Liver (tissue), 8 donors: ENCODE measurements at regions not wholly inside any gene's neighbourhood (a gene's known extent, or its start where the extent isn't known, plus 50 kb on each side); places are given as distances from the start of the nearest gene placed in this dataset.

Experiments used
- DNase-seq: peaks from one replicate; pipeline ENCODE4 v3.0.0-alpha.2; 2017; ENCODE audit warnings: low spot score
- H3K27ac ChIP-seq, 2 donors: one replicate each; pipeline ENCODE4 v1.7.0; 2013; ENCODE audit warnings: inconsistent platforms in 2 of 2, low read length in 2 of 2, control low read depth in 1 of 2, low read depth in 1 of 2, mild to moderate bottlenecking in 1 of 2
- H3K27me3 ChIP-seq, 4 donors: one replicate each; pipeline versions ENCODE4 v1.6.1 to v1.7.0; 2013; ENCODE audit warnings: low read length in 3 of 4, inconsistent platforms in 1 of 4, mild to moderate bottlenecking in 1 of 4, moderate library complexity in 1 of 4; ENCODE audit not compliant: control insufficient read depth in 4 of 4, insufficient read depth in 4 of 4
- H3K36me3 ChIP-seq, 4 donors: one replicate each; pipeline versions ENCODE4 v1.6.1 to v1.7.0; 2013; ENCODE audit warnings: low read length in 3 of 4, mild to moderate bottlenecking in 3 of 4, low read depth in 1 of 4, moderate library complexity in 1 of 4; ENCODE audit not compliant: control insufficient read depth in 4 of 4, insufficient read depth in 3 of 4
- H3K4me1 ChIP-seq, 4 donors: one replicate each; pipeline versions ENCODE4 v1.6.1 to v1.7.0; 2013; ENCODE audit warnings: low read length in 3 of 4, mild to moderate bottlenecking in 3 of 4, moderate library complexity in 1 of 4; ENCODE audit not compliant: control insufficient read depth in 4 of 4, insufficient read depth in 4 of 4
- H3K4me3 ChIP-seq, 3 donors: one replicate each; pipeline versions ENCODE4 v1.6.1 to v1.7.0; 2013; ENCODE audit warnings: low read length in 3 of 3, control low read depth in 1 of 3, low read depth in 1 of 3, mild to moderate bottlenecking in 1 of 3
- H3K9ac ChIP-seq, 2 donors: one replicate each; pipeline ENCODE4 v1.7.0; 2013; ENCODE audit warnings: low read length in 2 of 2, mild to moderate bottlenecking in 2 of 2, moderate library complexity in 2 of 2, control low read depth in 1 of 2, low read depth in 1 of 2
- H3K9me3 ChIP-seq, 4 donors: one replicate each; pipeline versions ENCODE4 v1.6.1 to v1.7.0; 2013; ENCODE audit warnings: low read length in 3 of 4; ENCODE audit not compliant: control insufficient read depth in 4 of 4
- EGR1 ChIP-seq, 2 donors: IDR thresholded peaks; 2 replicates each; pipeline ENCODE4 v1.6.1; 2016 to 2018; ENCODE audit warnings: antibody characterized with exemption in 2 of 2, low read depth in 2 of 2
- FOXA2 ChIP-seq: IDR thresholded peaks from 2 replicates; pipeline ENCODE4 v1.6.1; 2016; ENCODE audit warnings: antibody characterized with exemption
- GABPA ChIP-seq, 2 donors: IDR thresholded peaks in 1 of 2; conservative IDR thresholded peaks in 1 of 2; 2 replicates each; pipeline ENCODE4 v1.6.1; 2016; ENCODE audit warnings: antibody characterized with exemption in 2 of 2, mild to moderate bottlenecking in 1 of 2, moderate library complexity in 1 of 2
- HNF4A ChIP-seq, 2 donors: conservative IDR thresholded peaks; 2 replicates each; pipeline ENCODE4 v1.6.1; 2016; ENCODE audit warnings: antibody characterized with exemption in 2 of 2, mild to moderate bottlenecking in 2 of 2
- HNF4G ChIP-seq: IDR thresholded peaks from 2 replicates; pipeline ENCODE4 v1.6.1; 2016; ENCODE audit warnings: antibody characterized with exemption
- JUND ChIP-seq, 2 donors: IDR thresholded peaks; 2 replicates each; pipeline ENCODE4 v1.6.1; 2016; ENCODE audit warnings: antibody characterized with exemption in 2 of 2
- RAD21 ChIP-seq, 2 donors: IDR thresholded peaks; 2 replicates each; pipeline ENCODE4 v1.6.1; 2016; ENCODE audit warnings: antibody characterized with exemption in 2 of 2, mild to moderate bottlenecking in 2 of 2
- RXRA ChIP-seq, 2 donors: IDR thresholded peaks; 2 replicates each; pipeline ENCODE4 v1.6.1; 2017 to 2018; ENCODE audit warnings: antibody characterized with exemption in 2 of 2, mild to moderate bottlenecking in 1 of 2
- SP1 ChIP-seq: IDR thresholded peaks from 2 replicates; pipeline ENCODE4 v1.6.1; 2018; ENCODE audit warnings: antibody characterized with exemption, mild to moderate bottlenecking
- TAF1 ChIP-seq: conservative IDR thresholded peaks from 2 replicates; pipeline ENCODE4 v1.6.1; 2016; ENCODE audit warnings: antibody characterized with exemption, mild to moderate bottlenecking
- YY1 ChIP-seq: IDR thresholded peaks from 2 replicates; pipeline ENCODE4 v1.6.1; 2016; ENCODE audit warnings: antibody characterized with exemption, mild to moderate bottlenecking
- WGBS: extraction: QIAGEN DNeasy Blood & Tissue Kit; methylation state at CpG from one replicate; pipeline ENCODE4 v1.1.7; 2013; 5-methylcytosine and 5-hydroxymethylcytosine counted together
- TF ChIP-seq, protein P1 (sequence below): IDR thresholded peaks from 2 replicates; pipeline ENCODE4 v1.6.1; 2016; ENCODE audit warnings: antibody characterized with exemption, mild to moderate bottlenecking
- TF ChIP-seq, protein P2 (sequence below): IDR thresholded peaks from 2 replicates; pipeline ENCODE4 v1.6.1; 2016; ENCODE audit warnings: antibody characterized with exemption
- TF ChIP-seq, protein P3 (sequence below): fragments of 150-350 bp; IDR thresholded peaks from 2 replicates; pipeline ENCODE4 v1.5.1; 2017; ENCODE audit warnings: improper control_type of control experiment, low read depth, low read length; ENCODE audit not compliant: missing input control
- TF ChIP-seq, protein P4 (sequence below): IDR thresholded peaks from 2 replicates; pipeline ENCODE4 v1.6.1; 2016; ENCODE audit warnings: antibody characterized with exemption
- TF ChIP-seq, protein P5 (sequence below): IDR thresholded peaks from 2 replicates; pipeline ENCODE4 v1.6.1; 2016; ENCODE audit warnings: antibody characterized with exemption
- donor health status: healthy.
- donor health status: healthy.
- donor health status: healthy.
- donor health status: healthy.
- donor health status: healthy.

DNA sequence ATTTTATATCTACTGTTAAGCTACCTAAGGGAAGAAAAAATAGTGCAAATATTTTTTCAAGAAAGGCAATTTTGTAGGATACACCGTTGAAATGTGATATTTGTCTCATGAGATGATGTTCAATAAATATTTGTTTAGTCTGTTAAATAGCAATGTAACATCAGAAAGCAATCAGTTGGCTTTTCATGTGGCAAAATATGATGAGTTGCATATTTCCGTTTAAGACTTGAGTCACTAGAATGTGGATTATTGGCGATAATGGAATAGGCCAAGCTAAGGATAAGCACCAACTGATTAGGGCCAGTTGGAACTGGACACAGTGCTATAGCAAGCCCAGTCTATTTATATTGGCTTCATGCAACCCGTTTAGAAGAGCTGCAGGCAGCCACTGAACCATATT, 250.4 kb upstream of the SLC16A7 start:
- Histone ChIP-seq H3K4me3 (no peak overlapping the region), H3K27ac (no peak overlapping the region), H3K9ac (no peak overlapping the region), H3K4me1 (no peaks in the 10 kb centered on the region), H3K27me3 (no peaks in the 10 kb centered on the region), H3K36me3 (no peaks in the 10 kb centered on the region), H3K9me3 (no peaks in the 10 kb centered on the region)
- no peak for DNase-seq
- TF ChIP-seq GABPA (IDR thresholded peaks at IDR 0.05 in 1 of 2, conservative IDR thresholded peaks at IDR 0.05 in 1 of 2): no peak
- TF ChIP-seq, protein P1, sequence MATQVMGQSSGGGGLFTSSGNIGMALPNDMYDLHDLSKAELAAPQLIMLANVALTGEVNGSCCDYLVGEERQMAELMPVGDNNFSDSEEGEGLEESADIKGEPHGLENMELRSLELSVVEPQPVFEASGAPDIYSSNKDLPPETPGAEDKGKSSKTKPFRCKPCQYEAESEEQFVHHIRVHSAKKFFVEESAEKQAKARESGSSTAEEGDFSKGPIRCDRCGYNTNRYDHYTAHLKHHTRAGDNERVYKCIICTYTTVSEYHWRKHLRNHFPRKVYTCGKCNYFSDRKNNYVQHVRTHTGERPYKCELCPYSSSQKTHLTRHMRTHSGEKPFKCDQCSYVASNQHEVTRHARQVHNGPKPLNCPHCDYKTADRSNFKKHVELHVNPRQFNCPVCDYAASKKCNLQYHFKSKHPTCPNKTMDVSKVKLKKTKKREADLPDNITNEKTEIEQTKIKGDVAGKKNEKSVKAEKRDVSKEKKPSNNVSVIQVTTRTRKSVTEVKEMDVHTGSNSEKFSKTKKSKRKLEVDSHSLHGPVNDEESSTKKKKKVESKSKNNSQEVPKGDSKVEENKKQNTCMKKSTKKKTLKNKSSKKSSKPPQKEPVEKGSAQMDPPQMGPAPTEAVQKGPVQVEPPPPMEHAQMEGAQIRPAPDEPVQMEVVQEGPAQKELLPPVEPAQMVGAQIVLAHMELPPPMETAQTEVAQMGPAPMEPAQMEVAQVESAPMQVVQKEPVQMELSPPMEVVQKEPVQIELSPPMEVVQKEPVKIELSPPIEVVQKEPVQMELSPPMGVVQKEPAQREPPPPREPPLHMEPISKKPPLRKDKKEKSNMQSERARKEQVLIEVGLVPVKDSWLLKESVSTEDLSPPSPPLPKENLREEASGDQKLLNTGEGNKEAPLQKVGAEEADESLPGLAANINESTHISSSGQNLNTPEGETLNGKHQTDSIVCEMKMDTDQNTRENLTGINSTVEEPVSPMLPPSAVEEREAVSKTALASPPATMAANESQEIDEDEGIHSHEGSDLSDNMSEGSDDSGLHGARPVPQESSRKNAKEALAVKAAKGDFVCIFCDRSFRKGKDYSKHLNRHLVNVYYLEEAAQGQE: no peak
- no peak for TF ChIP-seq RAD21 (IDR thresholded peaks at IDR 0.05)
- TF ChIP-seq, protein P2, sequence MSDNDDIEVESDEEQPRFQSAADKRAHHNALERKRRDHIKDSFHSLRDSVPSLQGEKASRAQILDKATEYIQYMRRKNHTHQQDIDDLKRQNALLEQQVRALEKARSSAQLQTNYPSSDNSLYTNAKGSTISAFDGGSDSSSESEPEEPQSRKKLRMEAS: no peak
- no peak for TF ChIP-seq YY1
- no peak for TF ChIP-seq SP1
- no peak for TF ChIP-seq HNF4A (conservative IDR thresholded peaks at IDR 0.05)
- no peak for TF ChIP-seq JUND (IDR thresholded peaks at IDR 0.05)
- TF ChIP-seq, protein P3, sequence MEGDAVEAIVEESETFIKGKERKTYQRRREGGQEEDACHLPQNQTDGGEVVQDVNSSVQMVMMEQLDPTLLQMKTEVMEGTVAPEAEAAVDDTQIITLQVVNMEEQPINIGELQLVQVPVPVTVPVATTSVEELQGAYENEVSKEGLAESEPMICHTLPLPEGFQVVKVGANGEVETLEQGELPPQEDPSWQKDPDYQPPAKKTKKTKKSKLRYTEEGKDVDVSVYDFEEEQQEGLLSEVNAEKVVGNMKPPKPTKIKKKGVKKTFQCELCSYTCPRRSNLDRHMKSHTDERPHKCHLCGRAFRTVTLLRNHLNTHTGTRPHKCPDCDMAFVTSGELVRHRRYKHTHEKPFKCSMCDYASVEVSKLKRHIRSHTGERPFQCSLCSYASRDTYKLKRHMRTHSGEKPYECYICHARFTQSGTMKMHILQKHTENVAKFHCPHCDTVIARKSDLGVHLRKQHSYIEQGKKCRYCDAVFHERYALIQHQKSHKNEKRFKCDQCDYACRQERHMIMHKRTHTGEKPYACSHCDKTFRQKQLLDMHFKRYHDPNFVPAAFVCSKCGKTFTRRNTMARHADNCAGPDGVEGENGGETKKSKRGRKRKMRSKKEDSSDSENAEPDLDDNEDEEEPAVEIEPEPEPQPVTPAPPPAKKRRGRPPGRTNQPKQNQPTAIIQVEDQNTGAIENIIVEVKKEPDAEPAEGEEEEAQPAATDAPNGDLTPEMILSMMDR: no peak
- no peak for TF ChIP-seq RXRA (IDR thresholded peaks at IDR 0.05)
- no peak for TF ChIP-seq TAF1
- TF ChIP-seq HNF4G: no peak
- TF ChIP-seq, protein P4, sequence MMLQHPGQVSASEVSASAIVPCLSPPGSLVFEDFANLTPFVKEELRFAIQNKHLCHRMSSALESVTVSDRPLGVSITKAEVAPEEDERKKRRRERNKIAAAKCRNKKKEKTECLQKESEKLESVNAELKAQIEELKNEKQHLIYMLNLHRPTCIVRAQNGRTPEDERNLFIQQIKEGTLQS: no peak
- WGBS: 74% methylated on average over 4 of the region's 4 CpGs

DNA sequence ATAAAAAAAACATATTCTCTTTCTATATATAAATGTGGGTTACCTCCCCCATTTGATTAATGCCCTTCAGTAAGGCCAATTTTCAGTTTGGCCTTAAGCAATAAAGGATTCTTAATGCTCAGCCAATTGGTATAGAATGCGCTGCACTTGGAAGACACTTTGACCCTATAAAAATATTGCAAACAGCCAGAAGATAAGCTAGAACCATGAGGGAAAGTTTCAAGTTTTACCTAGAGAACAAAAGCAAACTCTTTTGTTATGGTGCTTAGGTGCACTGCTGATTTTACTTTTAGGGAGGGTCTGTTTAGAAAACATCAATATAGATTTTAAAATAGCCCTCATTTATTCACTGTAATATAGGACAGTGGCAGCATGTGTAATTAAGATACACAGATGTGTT, 251.6 kb upstream of the SLC16A7 start:
- no peaks in the 10 kb centered on the region for H3K36me3 ChIP-seq
- 0% methylated on average over 1 of the region's 1 CpG for WGBS
- H3K9ac ChIP-seq: no peak overlapping the region
- H3K27me3 ChIP-seq: no peaks in the 10 kb centered on the region
- no peak overlapping the region for H3K4me3 ChIP-seq
- no peaks in the 10 kb centered on the region for H3K4me1 ChIP-seq
- no peak for DNase-seq
- no peak overlapping the region for H3K27ac ChIP-seq
- TF ChIP-seq, protein P5, sequence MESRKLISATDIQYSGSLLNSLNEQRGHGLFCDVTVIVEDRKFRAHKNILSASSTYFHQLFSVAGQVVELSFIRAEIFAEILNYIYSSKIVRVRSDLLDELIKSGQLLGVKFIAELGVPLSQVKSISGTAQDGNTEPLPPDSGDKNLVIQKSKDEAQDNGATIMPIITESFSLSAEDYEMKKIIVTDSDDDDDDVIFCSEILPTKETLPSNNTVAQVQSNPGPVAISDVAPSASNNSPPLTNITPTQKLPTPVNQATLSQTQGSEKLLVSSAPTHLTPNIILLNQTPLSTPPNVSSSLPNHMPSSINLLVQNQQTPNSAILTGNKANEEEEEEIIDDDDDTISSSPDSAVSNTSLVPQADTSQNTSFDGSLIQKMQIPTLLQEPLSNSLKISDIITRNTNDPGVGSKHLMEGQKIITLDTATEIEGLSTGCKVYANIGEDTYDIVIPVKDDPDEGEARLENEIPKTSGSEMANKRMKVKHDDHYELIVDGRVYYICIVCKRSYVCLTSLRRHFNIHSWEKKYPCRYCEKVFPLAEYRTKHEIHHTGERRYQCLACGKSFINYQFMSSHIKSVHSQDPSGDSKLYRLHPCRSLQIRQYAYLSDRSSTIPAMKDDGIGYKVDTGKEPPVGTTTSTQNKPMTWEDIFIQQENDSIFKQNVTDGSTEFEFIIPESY: no peak
- no peak for TF ChIP-seq FOXA2
- no peak for TF ChIP-seq JUND (IDR thresholded peaks at IDR 0.05)
- no peak for TF ChIP-seq TAF1
- TF ChIP-seq HNF4G: no peak
- TF ChIP-seq, protein P2: no peak
- no peak for TF ChIP-seq EGR1 (IDR thresholded peaks at IDR 0.05; ENCODE audit: low read depth in 2 of 2)
- TF ChIP-seq, protein P4: no peak
- no peak for TF ChIP-seq HNF4A (conservative IDR thresholded peaks at IDR 0.05)
- no peaks in the 10 kb centered on the region for H3K9me3 ChIP-seq
